Left renal pelvis (tissue), 4 donors: ENCODE measurements at regions not wholly inside any gene's neighbourhood (a gene's known extent, or its start where the extent isn't known, plus 50 kb on each side); places are given as distances from the start of the nearest gene placed in this dataset.

Source experiments
- DNase-seq, 4 donors: peaks; one replicate each; pipeline ENCODE4 v3.0.0-alpha.2; 2013; ENCODE audit warnings: low read depth in 4 of 4, low spot score in 3 of 4

GRCh38 chr13:106384516-106384915 is 150.9 kb downstream of the EFNB2 start:
- DNase-seq, result no peak

GRCh38 chr13:106383791-106384190 is 151.7 kb downstream of the EFNB2 start:
- DNase-seq, result no peak

- no peak for DNase-seq
Measured at GRCh38 chr13:106382534-106382933, 152.9 kb downstream of the EFNB2 start.

GRCh38 chr13:106381091-106381490 is 154.4 kb downstream of the EFNB2 start:
- no peak for DNase-seq

- no peak for DNase-seq
Measured at GRCh38 chr13:106377931-106378662, 157.4 kb downstream of the EFNB2 start.

GRCh38 chr13:106377341-106377740 is 158.1 kb downstream of the EFNB2 start:
- DNase-seq, result no peak

- no peak for DNase-seq
Measured at GRCh38 chr13:106376401-106377112, 158.9 kb downstream of the EFNB2 start.

GRCh38 chr13:106375085-106375484 is 160.4 kb downstream of the EFNB2 start:
- no peak for DNase-seq

GRCh38 chr13:106374631-106375030 is 160.8 kb downstream of the EFNB2 start:
- no peak for DNase-seq

GRCh38 chr13:106373989-106374572 is 161.4 kb downstream of the EFNB2 start:
- no peak for DNase-seq

GRCh38 chr13:106373304-106373988 is 162.0 kb downstream of the EFNB2 start:
- DNase-seq, result no peak

- no peak for DNase-seq
Measured at GRCh38 chr13:106372199-106373155, 163.0 kb downstream of the EFNB2 start.

GRCh38 chr13:106371024-106371423 is 164.4 kb downstream of the EFNB2 start:
- DNase-seq, result no peak

GRCh38 chr13:106369858-106370257 is 165.6 kb downstream of the EFNB2 start:
- no peak for DNase-seq

- DNase-seq, result no peak
Measured at GRCh38 chr13:106369091-106369490, 166.4 kb downstream of the EFNB2 start.

- no peak for DNase-seq
Measured at GRCh38 chr13:106367361-106367971, 168.0 kb downstream of the EFNB2 start.

GRCh38 chr13:106362707-106363106 is 172.8 kb downstream of the EFNB2 start:
- no peak for DNase-seq

GRCh38 chr13:106361621-106362020 is 173.8 kb downstream of the EFNB2 start:
- no peak for DNase-seq

- no peak for DNase-seq
Measured at GRCh38 chr13:106357198-106357597, 178.3 kb downstream of the EFNB2 start.

- no peak for DNase-seq
Measured at GRCh38 chr13:106355866-106356265, 179.6 kb downstream of the EFNB2 start.
